ENCODE measurements at regions not wholly inside any gene's neighbourhood (a gene's known extent, or its start where the extent isn't known, plus 50 kb on each side); places are given as distances from the start of the nearest gene placed in this dataset.
"Not testable (repeated sequence)": the region's sequence is repeated elsewhere in the genome, so short reads cannot be mapped to it uniquely, and the experiment has no call there.

DNA sequence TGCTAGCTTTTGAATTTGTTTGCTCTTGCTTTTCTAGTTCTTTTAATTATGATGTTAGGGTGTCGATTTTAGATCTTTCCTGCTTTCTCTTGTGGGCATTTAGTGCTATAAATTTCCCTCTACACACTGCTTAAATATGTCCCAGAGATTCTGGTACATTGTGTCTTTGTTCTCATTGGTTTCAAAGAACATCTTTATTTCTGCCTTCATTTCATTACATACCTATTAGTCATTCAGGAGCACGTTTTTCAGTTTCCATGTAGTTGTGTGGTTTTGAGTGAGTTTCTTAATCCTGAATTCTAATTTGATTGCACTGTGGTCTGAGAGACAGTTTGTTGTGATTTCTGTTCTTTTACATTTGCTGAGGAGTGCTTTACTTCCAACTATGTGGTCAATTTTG is 51.2 kb upstream of the MB21D2 start:
- H3K4ac ChIP-seq (ENCODE audit: low read depth, low read length); H3K79me1 ChIP-seq (ENCODE audit: low read length); H3K27ac ChIP-seq (ENCODE audit: low read depth, low read length); H2BK5ac ChIP-seq (ENCODE audit: low read length); H4K8ac ChIP-seq (ENCODE audit: low read depth, low read length); H3K18ac ChIP-seq (ENCODE audit: low read length); H4K5ac ChIP-seq (ENCODE audit: low read length); H2AK5ac ChIP-seq (ENCODE audit: low read length); H3K4me2 ChIP-seq (ENCODE audit: low read length); H2BK15ac ChIP-seq (replicated peaks; ENCODE audit: low read depth); H3K79me2 ChIP-seq (ENCODE audit: control insufficient read depth, insufficient read depth, low read length); H3K23ac ChIP-seq (ENCODE audit: low read length); H3K9ac ChIP-seq (ENCODE audit: low read length); DNase-seq; H3K4me3 ChIP-seq (ENCODE audit: low read length); H3K4me1 ChIP-seq (ENCODE audit: control insufficient read depth, low read depth, low read length); H3K27me3 ChIP-seq (ENCODE audit: insufficient read depth, low read length, poor library complexity); H3K36me3 ChIP-seq (ENCODE audit: control insufficient read depth, insufficient read depth, low read length); H2BK120ac ChIP-seq (ENCODE audit: low read depth, low read length); H3K56ac ChIP-seq (ENCODE audit: low read length): not testable (repeated sequence)
- WGBS (ENCODE audit: extremely low coverage, insufficient coverage, low lambda C conversion rate), result no CpG with 5 or more reads among the region's 2 CpGs

DNA sequence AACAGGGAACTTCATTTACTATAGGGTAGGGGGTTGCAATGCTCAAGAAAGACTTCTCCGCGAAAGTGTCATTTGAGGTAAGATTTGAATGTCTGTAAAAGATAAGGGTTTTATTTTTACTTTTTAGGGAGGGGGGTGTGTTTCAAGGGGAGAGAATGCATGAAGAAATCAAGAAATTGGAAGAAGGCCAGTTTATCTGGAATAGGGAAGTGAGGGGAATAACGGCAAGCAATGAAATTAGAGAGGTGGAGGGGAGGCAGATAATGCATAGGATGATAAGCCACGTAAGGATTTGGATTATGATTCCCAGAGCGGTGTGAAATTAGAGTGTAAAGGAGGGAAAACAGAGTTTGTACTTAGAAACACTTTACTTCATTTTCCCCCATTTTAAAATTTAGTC is 63.0 kb upstream of the MB21D2 start:
- no peaks in the 10 kb centered on the region for H3K79me2 ChIP-seq (ENCODE audit: control insufficient read depth, insufficient read depth, low read length)
- no peak overlapping the region for H3K23ac ChIP-seq (ENCODE audit: low read length)
- no peak overlapping the region for H3K18ac ChIP-seq (ENCODE audit: low read length)
- H3K4me1 ChIP-seq (ENCODE audit: control insufficient read depth, low read depth, low read length), result no peaks in the 10 kb centered on the region
- DNase-seq, result no peak
- no peak overlapping the region for H3K4ac ChIP-seq (ENCODE audit: low read depth, low read length)
- no peaks in the 10 kb centered on the region for H3K27me3 ChIP-seq (ENCODE audit: insufficient read depth, low read length, poor library complexity)
- no peak overlapping the region for H3K9ac ChIP-seq (ENCODE audit: low read length)
- H3K4me3 ChIP-seq (ENCODE audit: low read length), result no peak overlapping the region
- no peak overlapping the region for H3K27ac ChIP-seq (ENCODE audit: low read depth, low read length)
- H3K79me1 ChIP-seq (ENCODE audit: low read length), result no peaks in the 10 kb centered on the region
- no peaks in the 10 kb centered on the region for H3K36me3 ChIP-seq (ENCODE audit: control insufficient read depth, insufficient read depth, low read length)
- H3K56ac ChIP-seq (ENCODE audit: low read length), result no peak overlapping the region
- H2AK5ac ChIP-seq (ENCODE audit: low read length), result no peak overlapping the region
- WGBS (ENCODE audit: extremely low coverage, insufficient coverage, low lambda C conversion rate), result no CpG with 5 or more reads among the region's 5 CpGs
- H2BK5ac ChIP-seq (ENCODE audit: low read length), result no peak overlapping the region
- H4K5ac ChIP-seq (ENCODE audit: low read length), result no peak overlapping the region
- H2BK15ac ChIP-seq (replicated peaks; ENCODE audit: low read depth), result no peak overlapping the region
- H3K4me2 ChIP-seq (ENCODE audit: low read length), result no peak overlapping the region
- no peak overlapping the region for H4K8ac ChIP-seq (ENCODE audit: low read depth, low read length)
- H2BK120ac ChIP-seq (ENCODE audit: low read depth, low read length), result no peak overlapping the region

DNA sequence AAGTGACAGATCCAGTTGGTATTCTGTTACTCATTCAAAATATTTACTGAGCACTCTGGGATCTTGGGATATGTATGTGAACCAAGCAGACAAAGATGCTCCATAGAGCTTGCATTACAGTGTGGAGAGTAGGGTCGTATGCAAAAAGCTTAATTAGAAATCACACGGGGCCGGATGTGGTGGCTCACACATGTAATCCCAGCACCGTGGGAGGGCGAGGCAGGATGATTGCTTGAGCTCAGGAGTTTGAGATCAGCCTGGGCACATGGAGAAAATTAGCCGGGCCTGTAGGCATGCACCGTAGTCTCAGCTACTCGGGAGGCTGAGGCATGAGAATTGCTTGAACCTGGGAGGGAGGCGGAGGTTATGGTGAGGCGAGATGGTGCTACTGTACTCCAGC is 68.7 kb upstream of the MB21D2 start:
- Histone ChIP-seq H2AK5ac (ENCODE audit: low read length) (no peak overlapping the region), H3K4me1 (ENCODE audit: control insufficient read depth, low read depth, low read length) (no peaks in the 10 kb centered on the region), H3K27me3 (ENCODE audit: insufficient read depth, low read length, poor library complexity) (no peaks in the 10 kb centered on the region), H2BK120ac (ENCODE audit: low read depth, low read length) (no peak overlapping the region), H3K79me2 (ENCODE audit: control insufficient read depth, insufficient read depth, low read length) (no peaks in the 10 kb centered on the region), H3K9ac (ENCODE audit: low read length) (no peak overlapping the region), H3K4me2 (ENCODE audit: low read length) (no peak overlapping the region), H3K36me3 (ENCODE audit: control insufficient read depth, insufficient read depth, low read length) (no peaks in the 10 kb centered on the region), H2BK15ac (replicated peaks; ENCODE audit: low read depth) (no peak overlapping the region), H3K23ac (ENCODE audit: low read length) (no peak overlapping the region), H2BK5ac (ENCODE audit: low read length) (no peak overlapping the region), H4K5ac (ENCODE audit: low read length) (no peak overlapping the region), H3K56ac (ENCODE audit: low read length) (no peak overlapping the region), H3K18ac (ENCODE audit: low read length) (no peak overlapping the region), H4K8ac (ENCODE audit: low read depth, low read length) (no peak overlapping the region), H3K4me3 (ENCODE audit: low read length) (no peak overlapping the region), H3K4ac (ENCODE audit: low read depth, low read length) (no peak overlapping the region), H3K27ac (ENCODE audit: low read depth, low read length) (no peak overlapping the region), H3K79me1 (ENCODE audit: low read length) (no peaks in the 10 kb centered on the region)
- no CpG with 5 or more reads among the region's 10 CpGs for whole genome bisulfite sequencing (ENCODE audit: extremely low coverage, insufficient coverage, low lambda C conversion rate)
- peak; percentile 71 for DNase-seq

DNA sequence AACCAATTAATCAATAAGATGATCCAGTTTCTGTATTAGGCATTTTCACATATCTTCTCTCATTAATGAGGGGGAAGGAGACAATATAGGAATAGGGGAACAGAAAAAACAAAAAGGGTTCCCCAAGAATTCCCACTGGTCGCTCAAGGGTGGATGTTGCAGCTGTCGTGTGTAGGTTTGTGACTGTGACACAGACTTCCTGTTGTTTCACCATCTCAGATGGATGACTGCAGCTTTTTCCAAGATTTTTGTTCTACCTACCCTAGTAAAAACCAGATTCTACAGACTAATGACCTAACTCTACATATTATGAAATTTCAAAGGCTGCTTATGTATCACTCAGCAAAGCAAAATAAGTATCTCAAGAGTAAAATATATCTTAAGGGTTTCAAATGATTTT is 73.7 kb upstream of the MB21D2 start:
- no peak overlapping the region for H3K4me2 ChIP-seq (ENCODE audit: low read length)
- H4K5ac ChIP-seq (ENCODE audit: low read length), result no peak overlapping the region
- H2BK5ac ChIP-seq (ENCODE audit: low read length), result no peak overlapping the region
- no peaks in the 10 kb centered on the region for H3K36me3 ChIP-seq (ENCODE audit: control insufficient read depth, insufficient read depth, low read length)
- no CpG with 5 or more reads among the region's 2 CpGs for WGBS (ENCODE audit: extremely low coverage, insufficient coverage, low lambda C conversion rate)
- no peak overlapping the region for H3K27ac ChIP-seq (ENCODE audit: low read depth, low read length)
- no peak overlapping the region for H3K9ac ChIP-seq (ENCODE audit: low read length)
- H2BK120ac ChIP-seq (ENCODE audit: low read depth, low read length), result no peak overlapping the region
- H2AK5ac ChIP-seq (ENCODE audit: low read length), result no peak overlapping the region
- no peaks in the 10 kb centered on the region for H3K27me3 ChIP-seq (ENCODE audit: insufficient read depth, low read length, poor library complexity)
- no peak overlapping the region for H3K4ac ChIP-seq (ENCODE audit: low read depth, low read length)
- no peak overlapping the region for H3K23ac ChIP-seq (ENCODE audit: low read length)
- no peak overlapping the region for H3K56ac ChIP-seq (ENCODE audit: low read length)
- H3K4me3 ChIP-seq (ENCODE audit: low read length), result no peak overlapping the region
- no peak overlapping the region for H2BK15ac ChIP-seq (replicated peaks; ENCODE audit: low read depth)
- no peaks in the 10 kb centered on the region for H3K79me1 ChIP-seq (ENCODE audit: low read length)
- H4K8ac ChIP-seq (ENCODE audit: low read depth, low read length), result no peak overlapping the region
- DNase-seq, result no peak
- no peaks in the 10 kb centered on the region for H3K4me1 ChIP-seq (ENCODE audit: control insufficient read depth, low read depth, low read length)
- no peaks in the 10 kb centered on the region for H3K79me2 ChIP-seq (ENCODE audit: control insufficient read depth, insufficient read depth, low read length)
- no peak overlapping the region for H3K18ac ChIP-seq (ENCODE audit: low read length)

DNA sequence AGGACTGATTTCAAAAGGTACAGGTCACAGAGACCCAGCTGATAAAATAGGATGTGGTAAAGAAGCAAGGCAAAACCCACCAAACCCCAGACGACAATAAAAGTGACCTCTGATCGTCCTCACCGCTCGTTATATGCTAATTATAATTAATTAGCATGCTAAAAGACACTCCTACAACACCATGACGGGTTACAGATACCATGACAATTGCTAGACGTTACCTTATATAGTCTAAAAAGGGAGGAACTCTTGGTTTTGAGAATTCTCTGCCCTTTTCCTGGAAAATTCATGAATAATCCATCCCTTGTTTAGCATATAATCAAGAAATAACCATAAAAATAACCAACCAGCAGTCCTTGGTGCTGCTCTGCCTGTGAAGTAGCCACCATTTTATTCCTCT is 74.7 kb upstream of the MB21D2 start:
- no peak overlapping the region for H3K4me2 ChIP-seq (ENCODE audit: low read length)
- no peak overlapping the region for H2BK5ac ChIP-seq (ENCODE audit: low read length)
- H2BK15ac ChIP-seq (replicated peaks; ENCODE audit: low read depth), result peak overlapping the region; percentile 57
- H3K4ac ChIP-seq (ENCODE audit: low read depth, low read length), result no peak overlapping the region
- H3K36me3 ChIP-seq (ENCODE audit: control insufficient read depth, insufficient read depth, low read length), result no peaks in the 10 kb centered on the region
- H3K27me3 ChIP-seq (ENCODE audit: insufficient read depth, low read length, poor library complexity), result no peaks in the 10 kb centered on the region
- H3K56ac ChIP-seq (ENCODE audit: low read length), result no peak overlapping the region
- WGBS (ENCODE audit: extremely low coverage, insufficient coverage, low lambda C conversion rate), result no CpG with 5 or more reads among the region's 6 CpGs
- peak overlapping the region; percentile 68 for H3K18ac ChIP-seq (ENCODE audit: low read length)
- H3K27ac ChIP-seq (ENCODE audit: low read depth, low read length), result no peak overlapping the region
- H2AK5ac ChIP-seq (ENCODE audit: low read length), result no peak overlapping the region
- no peak for DNase-seq
- no peak overlapping the region for H3K4me3 ChIP-seq (ENCODE audit: low read length)
- H2BK120ac ChIP-seq (ENCODE audit: low read depth, low read length), result no peak overlapping the region
- no peak overlapping the region for H3K23ac ChIP-seq (ENCODE audit: low read length)
- H3K9ac ChIP-seq (ENCODE audit: low read length), result no peak overlapping the region
- H3K4me1 ChIP-seq (ENCODE audit: control insufficient read depth, low read depth, low read length), result no peaks in the 10 kb centered on the region
- H3K79me2 ChIP-seq (ENCODE audit: control insufficient read depth, insufficient read depth, low read length), result no peaks in the 10 kb centered on the region
- H4K5ac ChIP-seq (ENCODE audit: low read length), result no peak overlapping the region
- H3K79me1 ChIP-seq (ENCODE audit: low read length), result no peaks in the 10 kb centered on the region
- H4K8ac ChIP-seq (ENCODE audit: low read depth, low read length), result no peak overlapping the region

DNA sequence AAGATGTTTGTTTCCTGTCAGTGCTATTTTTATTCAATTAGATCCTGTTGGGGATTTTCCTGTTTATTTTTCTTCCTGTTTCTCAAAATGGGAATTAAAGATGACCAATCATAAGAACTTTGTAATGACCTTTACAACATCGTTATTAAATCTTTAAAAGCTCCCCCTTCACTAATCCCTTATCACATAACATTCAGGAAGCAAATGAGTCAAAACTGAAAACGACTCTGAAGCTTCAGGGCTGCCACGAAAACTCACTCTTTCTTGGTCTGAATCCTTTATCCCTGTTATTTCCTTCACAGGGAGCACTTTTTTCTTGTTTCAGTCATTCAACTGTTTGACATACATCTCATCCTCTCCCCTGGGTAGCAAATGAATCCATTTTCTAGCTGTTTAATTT is 75.8 kb upstream of the MB21D2 start:
- Histone ChIP-seq H3K9ac (ENCODE audit: low read length) (no peak overlapping the region), H3K79me2 (ENCODE audit: control insufficient read depth, insufficient read depth, low read length) (no peaks in the 10 kb centered on the region), H3K56ac (ENCODE audit: low read length) (no peak overlapping the region), H3K27me3 (ENCODE audit: insufficient read depth, low read length, poor library complexity) (no peaks in the 10 kb centered on the region), H3K23ac (ENCODE audit: low read length) (no peak overlapping the region), H4K5ac (ENCODE audit: low read length) (no peak overlapping the region), H2BK120ac (ENCODE audit: low read depth, low read length) (no peak overlapping the region), H3K27ac (ENCODE audit: low read depth, low read length) (no peak overlapping the region), H2AK5ac (ENCODE audit: low read length) (no peak overlapping the region), H3K36me3 (ENCODE audit: control insufficient read depth, insufficient read depth, low read length) (no peaks in the 10 kb centered on the region), H3K79me1 (ENCODE audit: low read length) (no peaks in the 10 kb centered on the region), H3K4me2 (ENCODE audit: low read length) (no peak overlapping the region), H3K4me3 (ENCODE audit: low read length) (no peak overlapping the region), H4K8ac (ENCODE audit: low read depth, low read length) (no peak overlapping the region), H3K4ac (ENCODE audit: low read depth, low read length) (no peak overlapping the region), H2BK5ac (ENCODE audit: low read length) (no peak overlapping the region), H2BK15ac (replicated peaks; ENCODE audit: low read depth) (no peak overlapping the region), H3K18ac (ENCODE audit: low read length) (no peak overlapping the region), H3K4me1 (ENCODE audit: control insufficient read depth, low read depth, low read length) (no peaks in the 10 kb centered on the region)
- DNase-seq, result no peak
- WGBS (ENCODE audit: extremely low coverage, insufficient coverage, low lambda C conversion rate), result 100% methylated on average over 1 of the region's 3 CpGs

Measured in mesendoderm (in vitro differentiated cells).